ENCODE measurements at regions not wholly inside any gene's neighbourhood (a gene's known extent, or its start where the extent isn't known, plus 50 kb on each side); places are given as distances from the start of the nearest gene placed in this dataset.

DNA sequence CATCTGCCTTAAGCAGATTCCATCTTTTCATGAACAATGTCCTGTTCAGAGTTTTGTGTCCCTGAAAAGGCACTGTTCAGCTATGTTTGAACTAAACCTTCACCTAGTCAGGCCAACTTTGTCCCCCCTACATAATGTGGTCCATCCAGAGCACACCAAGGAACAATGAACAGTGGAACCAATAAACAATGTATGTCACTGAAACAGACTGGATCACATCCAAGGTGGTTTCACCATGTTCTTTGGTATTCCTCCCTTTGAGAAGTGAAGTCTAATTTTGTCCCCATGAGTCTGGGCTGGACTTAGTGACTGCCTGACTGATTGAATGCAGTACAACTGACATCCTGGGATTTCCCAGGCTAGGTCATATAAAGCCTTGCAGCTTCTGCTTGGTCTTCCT, 174.5 kb downstream of the SLC24A2 start:
- TF ChIP-seq, protein P1, sequence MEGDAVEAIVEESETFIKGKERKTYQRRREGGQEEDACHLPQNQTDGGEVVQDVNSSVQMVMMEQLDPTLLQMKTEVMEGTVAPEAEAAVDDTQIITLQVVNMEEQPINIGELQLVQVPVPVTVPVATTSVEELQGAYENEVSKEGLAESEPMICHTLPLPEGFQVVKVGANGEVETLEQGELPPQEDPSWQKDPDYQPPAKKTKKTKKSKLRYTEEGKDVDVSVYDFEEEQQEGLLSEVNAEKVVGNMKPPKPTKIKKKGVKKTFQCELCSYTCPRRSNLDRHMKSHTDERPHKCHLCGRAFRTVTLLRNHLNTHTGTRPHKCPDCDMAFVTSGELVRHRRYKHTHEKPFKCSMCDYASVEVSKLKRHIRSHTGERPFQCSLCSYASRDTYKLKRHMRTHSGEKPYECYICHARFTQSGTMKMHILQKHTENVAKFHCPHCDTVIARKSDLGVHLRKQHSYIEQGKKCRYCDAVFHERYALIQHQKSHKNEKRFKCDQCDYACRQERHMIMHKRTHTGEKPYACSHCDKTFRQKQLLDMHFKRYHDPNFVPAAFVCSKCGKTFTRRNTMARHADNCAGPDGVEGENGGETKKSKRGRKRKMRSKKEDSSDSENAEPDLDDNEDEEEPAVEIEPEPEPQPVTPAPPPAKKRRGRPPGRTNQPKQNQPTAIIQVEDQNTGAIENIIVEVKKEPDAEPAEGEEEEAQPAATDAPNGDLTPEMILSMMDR (IDR thresholded peaks at IDR 0.05): no peak
- no peak for TF ChIP-seq POLR2A (IDR thresholded peaks at IDR 0.05)
